ENCODE measurements at regions not wholly inside any gene's neighbourhood (a gene's known extent, or its start where the extent isn't known, plus 50 kb on each side); places are given as distances from the start of the nearest gene placed in this dataset.

DNA sequence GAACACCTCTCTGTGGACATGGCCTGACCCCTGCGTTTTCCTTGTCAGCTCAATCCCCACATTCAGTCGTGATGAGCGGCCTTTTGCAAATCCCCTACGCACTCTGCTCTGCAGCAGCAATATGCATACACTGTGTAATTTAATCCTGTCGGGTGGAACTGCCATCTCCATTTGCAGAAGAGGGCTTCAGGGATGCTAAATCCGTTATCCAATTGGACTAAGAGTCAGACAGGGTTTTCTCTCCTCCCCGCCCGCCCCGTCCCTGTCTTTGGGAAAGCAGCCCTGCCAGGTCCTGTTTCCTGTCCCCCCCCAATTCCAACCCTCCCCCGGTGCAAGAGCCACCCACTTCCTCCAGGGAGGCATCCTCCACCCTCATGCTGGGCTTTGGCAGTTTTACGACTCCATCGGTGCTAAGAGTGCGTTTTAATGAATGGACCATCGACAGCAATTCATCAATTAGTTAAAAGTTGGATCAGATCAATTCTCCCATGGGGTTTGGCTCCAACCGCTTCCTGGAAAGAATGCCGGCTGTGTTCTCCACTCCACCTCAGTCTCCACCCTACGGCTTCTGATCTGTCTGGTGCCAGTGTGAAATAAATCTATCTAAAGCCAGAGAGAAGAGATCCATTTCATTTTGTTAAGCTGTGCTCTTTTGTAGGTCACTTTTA, 53.5 kb upstream of the ASAP2 start:
- Histone ChIP-seq H3K79me2 (ENCODE audit: insufficient read depth, low read length) (no peaks in the 10 kb centered on the region), H3K9me3 (ENCODE audit: insufficient read depth, low read depth, low read length) (no peaks in the 10 kb centered on the region), H3K4me1 (ENCODE audit: insufficient read depth, low read length, poor library complexity, severe bottlenecking) (peaks cover 4% of the 10 kb centered on the region), H2AFZ (ENCODE audit: low read length) (no peak overlapping the region), H3K9me2 (replicated peaks; ENCODE audit: low read depth, low read length) (no peaks in the 10 kb centered on the region), H3K27me3 (ENCODE audit: insufficient read depth, low read length, poor library complexity, severe bottlenecking) (no peaks in the 10 kb centered on the region), H4K20me1 (ENCODE audit: insufficient read depth, low read length, poor library complexity, severe bottlenecking) (no peaks in the 10 kb centered on the region), H3K9ac (ENCODE audit: low read depth, low read length, poor library complexity, severe bottlenecking) (no peak overlapping the region), H3K36me3 (ENCODE audit: insufficient read depth, low read length) (no peaks in the 10 kb centered on the region), H3K4me3 (ENCODE audit: low read length, poor library complexity, severe bottlenecking) (no peak overlapping the region), H3F3A (ENCODE audit: low read depth) (no peaks in the 10 kb centered on the region), H3K4me2 (ENCODE audit: low read depth, low read length, poor library complexity, severe bottlenecking) (no peak overlapping the region)
- TF ChIP-seq CTCF (conservative IDR thresholded peaks at IDR 0.05; ENCODE audit: low read length) (no peak), EZH2phosphoT487 (IDR thresholded peaks at IDR 0.05; ENCODE audit: borderline replicate concordance) (no peak)

GRCh38 chr2:9150906-9151305, 55.7 kb upstream of the ASAP2 start:
- Histone ChIP-seq H3K4me3 (ENCODE audit: low read length, poor library complexity, severe bottlenecking) (no peak overlapping the region), H3K9me2 (replicated peaks; ENCODE audit: low read depth, low read length) (no peaks in the 10 kb centered on the region), H3F3A (ENCODE audit: low read depth) (no peaks in the 10 kb centered on the region), H3K4me2 (ENCODE audit: low read depth, low read length, poor library complexity, severe bottlenecking) (no peak overlapping the region), H4K20me1 (ENCODE audit: insufficient read depth, low read length, poor library complexity, severe bottlenecking) (no peaks in the 10 kb centered on the region), H3K36me3 (ENCODE audit: insufficient read depth, low read length) (no peaks in the 10 kb centered on the region), H2AFZ (ENCODE audit: low read length) (no peak overlapping the region), H3K4me1 (ENCODE audit: insufficient read depth, low read length, poor library complexity, severe bottlenecking) (peaks cover 4% of the 10 kb centered on the region), H3K79me2 (ENCODE audit: insufficient read depth, low read length) (no peaks in the 10 kb centered on the region), H3K27me3 (ENCODE audit: insufficient read depth, low read length, poor library complexity, severe bottlenecking) (no peaks in the 10 kb centered on the region), H3K9me3 (ENCODE audit: insufficient read depth, low read depth, low read length) (no peaks in the 10 kb centered on the region), H3K9ac (ENCODE audit: low read depth, low read length, poor library complexity, severe bottlenecking) (no peak overlapping the region)
- TF ChIP-seq EZH2phosphoT487 (IDR thresholded peaks at IDR 0.05; ENCODE audit: borderline replicate concordance) (no peak), CTCF (conservative IDR thresholded peaks at IDR 0.05; ENCODE audit: low read length) (no peak)

- Histone ChIP-seq H4K20me1 (ENCODE audit: insufficient read depth, low read length, poor library complexity, severe bottlenecking) (no peaks in the 10 kb centered on the region), H3K4me2 (ENCODE audit: low read depth, low read length, poor library complexity, severe bottlenecking) (no peak overlapping the region), H3K9me2 (replicated peaks; ENCODE audit: low read depth, low read length) (no peaks in the 10 kb centered on the region), H3K4me1 (ENCODE audit: insufficient read depth, low read length, poor library complexity, severe bottlenecking) (peaks cover 4% of the 10 kb centered on the region), H3K9me3 (ENCODE audit: insufficient read depth, low read depth, low read length) (no peaks in the 10 kb centered on the region), H3K4me3 (ENCODE audit: low read length, poor library complexity, severe bottlenecking) (no peak overlapping the region), H3K36me3 (ENCODE audit: insufficient read depth, low read length) (no peaks in the 10 kb centered on the region), H3K27me3 (ENCODE audit: insufficient read depth, low read length, poor library complexity, severe bottlenecking) (no peaks in the 10 kb centered on the region), H2AFZ (ENCODE audit: low read length) (no peak overlapping the region), H3K79me2 (ENCODE audit: insufficient read depth, low read length) (no peaks in the 10 kb centered on the region), H3K9ac (ENCODE audit: low read depth, low read length, poor library complexity, severe bottlenecking) (no peak overlapping the region), H3F3A (ENCODE audit: low read depth) (no peaks in the 10 kb centered on the region)
- no peak for TF ChIP-seq CTCF (conservative IDR thresholded peaks at IDR 0.05; ENCODE audit: low read length)
- no peak for TF ChIP-seq EZH2phosphoT487 (IDR thresholded peaks at IDR 0.05; ENCODE audit: borderline replicate concordance)
These were observed 56.1 kb upstream of the ASAP2 start for GRCh38 chr2:9150568-9150900.
